HCT116 (cell line): ENCODE measurements at regions not wholly inside any gene's neighbourhood (a gene's known extent, or its start where the extent isn't known, plus 50 kb on each side); places are given as distances from the start of the nearest gene placed in this dataset.

Experiments used
- EZH2 ChIP-seq: fragments of 200-600 bp; sonication (generic); IDR thresholded peaks from 2 replicates; pipeline ENCODE4 v1.6.1; 2017; ENCODE audit warnings: antibody characterized with exemption, mixed run types
- SRF ChIP-seq: IDR thresholded peaks from 2 replicates; pipeline ENCODE4 v1.6.1; 2012; ENCODE audit warnings: low read depth

- TF ChIP-seq SRF: no peak
- no peak for TF ChIP-seq EZH2
Measured at GRCh38 chr2:138215958-138216357, 251.7 kb downstream of the HNMT start.
